ENCODE measurements at regions not wholly inside any gene's neighbourhood (a gene's known extent, or its start where the extent isn't known, plus 50 kb on each side); places are given as distances from the start of the nearest gene placed in this dataset.

DNA sequence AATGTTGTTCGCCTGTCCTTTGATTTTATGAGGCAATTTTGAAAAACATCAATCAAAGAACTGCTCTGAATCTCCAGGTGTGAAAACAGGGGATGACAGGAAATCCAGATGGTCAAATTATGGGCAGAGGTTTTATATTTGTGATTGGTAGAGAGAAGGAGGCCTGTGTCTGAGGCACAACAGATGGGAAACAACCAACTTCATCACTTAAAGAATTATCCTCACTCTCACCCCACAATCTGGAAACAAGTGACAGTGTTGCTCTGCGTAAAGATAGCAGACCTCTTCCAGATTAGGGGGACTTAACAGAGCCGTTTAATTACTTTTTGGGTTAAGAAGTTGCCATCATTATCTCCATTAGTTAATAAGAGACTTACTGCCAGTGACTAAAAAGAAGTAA, 64.1 kb upstream of the EGLN3 start:
- TF ChIP-seq ZNF274 (IDR thresholded peaks at IDR 0.05; ENCODE audit: low read depth, low read length) (no peak), YY1 (IDR thresholded peaks at IDR 0.05; ENCODE audit: insufficient read depth, insufficient read length) (no peak), SUZ12 (IDR thresholded peaks at IDR 0.05; ENCODE audit: extremely low read depth, insufficient read depth, insufficient read length) (no peak)

Measured in NT2/D1 (cell line).